Sigmoid colon (tissue), 4 donors: ENCODE measurements at regions not wholly inside any gene's neighbourhood (a gene's known extent, or its start where the extent isn't known, plus 50 kb on each side); places are given as distances from the start of the nearest gene placed in this dataset.

Source experiments
- EP300 ChIP-seq, 4 donors: sonication (generic); formaldehyde crosslinking; IDR thresholded peaks; one replicate each; pipeline ENCODE4 v1.6.1; 2017; ENCODE audit warnings: antibody characterized with exemption in 4 of 4
- POLR2A ChIP-seq, 2 donors: fragments of 450-650 bp; IDR thresholded peaks; one replicate each; pipeline ENCODE4 v1.6.1; 2016; ENCODE audit warnings: antibody characterized with exemption in 2 of 2, mild to moderate bottlenecking in 2 of 2, moderate library complexity in 2 of 2
- TF ChIP-seq, protein P1 (sequence below), 4 experiments: fragments of 450-650 bp in 3 of 4; fragments of 200-600 bp in 1 of 4; IDR thresholded peaks; one replicate each; pipeline ENCODE4 v1.5.1; 2016 to 2019; ENCODE audit warnings: antibody characterized with exemption in 4 of 4, mild to moderate bottlenecking in 3 of 4, moderate library complexity in 2 of 4

DNA sequence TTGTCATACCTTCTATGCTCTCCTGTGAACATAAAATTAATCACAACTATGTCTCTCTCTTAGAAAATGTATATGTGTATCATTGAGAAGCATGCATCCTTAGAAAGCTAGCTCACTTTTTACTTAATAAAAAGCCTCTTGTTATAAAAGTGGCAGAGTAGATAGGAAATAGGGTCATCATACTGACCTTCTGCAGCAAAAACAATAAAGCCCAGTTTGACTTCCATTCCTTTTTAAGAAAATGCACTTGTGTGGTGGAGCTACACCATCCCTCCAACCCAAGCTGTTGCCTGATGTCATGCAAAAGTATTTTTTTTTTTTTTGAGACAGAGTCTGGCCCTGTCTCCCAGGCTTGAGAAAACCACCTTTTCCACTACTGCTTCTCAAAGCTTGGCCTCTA lies 393.3 kb downstream of the LIG4 start:
- TF ChIP-seq, protein P1, sequence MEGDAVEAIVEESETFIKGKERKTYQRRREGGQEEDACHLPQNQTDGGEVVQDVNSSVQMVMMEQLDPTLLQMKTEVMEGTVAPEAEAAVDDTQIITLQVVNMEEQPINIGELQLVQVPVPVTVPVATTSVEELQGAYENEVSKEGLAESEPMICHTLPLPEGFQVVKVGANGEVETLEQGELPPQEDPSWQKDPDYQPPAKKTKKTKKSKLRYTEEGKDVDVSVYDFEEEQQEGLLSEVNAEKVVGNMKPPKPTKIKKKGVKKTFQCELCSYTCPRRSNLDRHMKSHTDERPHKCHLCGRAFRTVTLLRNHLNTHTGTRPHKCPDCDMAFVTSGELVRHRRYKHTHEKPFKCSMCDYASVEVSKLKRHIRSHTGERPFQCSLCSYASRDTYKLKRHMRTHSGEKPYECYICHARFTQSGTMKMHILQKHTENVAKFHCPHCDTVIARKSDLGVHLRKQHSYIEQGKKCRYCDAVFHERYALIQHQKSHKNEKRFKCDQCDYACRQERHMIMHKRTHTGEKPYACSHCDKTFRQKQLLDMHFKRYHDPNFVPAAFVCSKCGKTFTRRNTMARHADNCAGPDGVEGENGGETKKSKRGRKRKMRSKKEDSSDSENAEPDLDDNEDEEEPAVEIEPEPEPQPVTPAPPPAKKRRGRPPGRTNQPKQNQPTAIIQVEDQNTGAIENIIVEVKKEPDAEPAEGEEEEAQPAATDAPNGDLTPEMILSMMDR (IDR thresholded peaks at IDR 0.05), result no peak
- TF ChIP-seq EP300 (IDR thresholded peaks at IDR 0.05) (no peak), POLR2A (IDR thresholded peaks at IDR 0.05) (no peak)
